ENCODE measurements at regions not wholly inside any gene's neighbourhood (a gene's known extent, or its start where the extent isn't known, plus 50 kb on each side); places are given as distances from the start of the nearest gene placed in this dataset.

DNA sequence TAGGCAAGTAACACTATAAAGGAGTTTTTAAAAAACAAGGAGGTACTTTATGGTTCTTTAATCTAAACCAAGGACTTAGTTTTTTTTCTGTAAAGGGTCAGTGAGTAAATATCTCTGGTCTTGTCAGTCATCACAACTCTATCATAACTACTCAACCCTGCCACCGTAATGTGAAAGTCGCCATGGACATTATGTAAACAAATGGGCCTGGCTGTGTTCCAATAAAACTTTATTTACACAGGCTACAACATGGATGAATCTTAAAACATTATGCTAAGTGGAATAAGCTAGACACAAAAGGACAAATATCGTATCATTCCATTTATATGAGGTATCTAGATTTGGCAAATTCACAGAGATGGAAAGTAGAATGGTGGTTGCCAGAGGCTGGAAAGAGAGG is 60.8 kb upstream of the SP4 start:
- Histone ChIP-seq H3K27me3 (ENCODE audit: control insufficient read depth in 2 of 2, insufficient read depth in 2 of 2, low read length in 2 of 2) (no peaks in the 10 kb centered on the region), H3K79me2 (ENCODE audit: control insufficient read depth, insufficient read depth, low read length) (no peaks in the 10 kb centered on the region), H3K9me1 (replicated peaks; ENCODE audit: control insufficient read depth, extremely low read depth, insufficient read depth, low read length) (no peaks in the 10 kb centered on the region), H3K4me2 (ENCODE audit: insufficient read depth, low read length) (no peak overlapping the region), H3K4me3 (replicated peaks in 1 of 3; ENCODE audit: insufficient read depth in 1 of 3, low read depth in 1 of 3, low read length in 3 of 3) (no peak overlapping the region), H3K4me1 (ENCODE audit: control insufficient read depth, extremely low read depth, insufficient read depth, low read length) (peaks cover 17% of the 10 kb centered on the region), H3K27ac (ENCODE audit: insufficient read depth, low read depth, low read length) (peak overlapping the region; percentile 58), H3K36me3 (ENCODE audit: control insufficient read depth in 2 of 2, extremely low read depth in 1 of 2, insufficient read depth in 2 of 2, low read length in 2 of 2) (no peaks in the 10 kb centered on the region), H4K20me1 (replicated peaks; ENCODE audit: control insufficient read depth, extremely low read depth, insufficient read depth, low read length) (no peaks in the 10 kb centered on the region), H3K9ac (replicated peaks; ENCODE audit: extremely low read depth, insufficient read depth, low read length) (no peak overlapping the region), H3K9me3 (replicated peaks; ENCODE audit: control insufficient read depth, insufficient read depth, low read length) (no peaks in the 10 kb centered on the region), H2AFZ (ENCODE audit: low read depth, low read length) (peak overlapping the region; percentile 8)
- BruUV-seq (replicated peaks): no TSS peak
- dilution Hi-C loops (cut with MboI; ENCODE audit: extremely low pct_ligation_motif_present, low sequenced_read_pairs): no loop called here
- TF ChIP-seq POLR2A (IDR thresholded peaks at IDR 0.05; ENCODE audit: low read depth, low read length) (no peak), MYC (IDR thresholded peaks at IDR 0.05; ENCODE audit: low read depth, low read length) (no peak), POLR2AphosphoS5 (IDR thresholded peaks at IDR 0.05; ENCODE audit: insufficient read depth, low read depth, low read length) (no peak), JUN (IDR thresholded peaks at IDR 0.05; ENCODE audit: borderline replicate concordance, insufficient read depth, insufficient read length, low read depth) (no peak), GATA2 (IDR thresholded peaks at IDR 0.05; ENCODE audit: insufficient read depth, insufficient read length, low read depth, low read length) (no peak), FOS (IDR thresholded peaks at IDR 0.05; ENCODE audit: borderline replicate concordance, insufficient read depth, low read length) (no peak), EZH2 (IDR thresholded peaks at IDR 0.05; ENCODE audit: borderline replicate concordance, low read depth, low read length, severe bottlenecking) (no peak)
- TF ChIP-seq, protein P1, sequence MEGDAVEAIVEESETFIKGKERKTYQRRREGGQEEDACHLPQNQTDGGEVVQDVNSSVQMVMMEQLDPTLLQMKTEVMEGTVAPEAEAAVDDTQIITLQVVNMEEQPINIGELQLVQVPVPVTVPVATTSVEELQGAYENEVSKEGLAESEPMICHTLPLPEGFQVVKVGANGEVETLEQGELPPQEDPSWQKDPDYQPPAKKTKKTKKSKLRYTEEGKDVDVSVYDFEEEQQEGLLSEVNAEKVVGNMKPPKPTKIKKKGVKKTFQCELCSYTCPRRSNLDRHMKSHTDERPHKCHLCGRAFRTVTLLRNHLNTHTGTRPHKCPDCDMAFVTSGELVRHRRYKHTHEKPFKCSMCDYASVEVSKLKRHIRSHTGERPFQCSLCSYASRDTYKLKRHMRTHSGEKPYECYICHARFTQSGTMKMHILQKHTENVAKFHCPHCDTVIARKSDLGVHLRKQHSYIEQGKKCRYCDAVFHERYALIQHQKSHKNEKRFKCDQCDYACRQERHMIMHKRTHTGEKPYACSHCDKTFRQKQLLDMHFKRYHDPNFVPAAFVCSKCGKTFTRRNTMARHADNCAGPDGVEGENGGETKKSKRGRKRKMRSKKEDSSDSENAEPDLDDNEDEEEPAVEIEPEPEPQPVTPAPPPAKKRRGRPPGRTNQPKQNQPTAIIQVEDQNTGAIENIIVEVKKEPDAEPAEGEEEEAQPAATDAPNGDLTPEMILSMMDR (IDR thresholded peaks at IDR 0.05; ENCODE audit: extremely low read depth in 1 of 2, insufficient read depth in 1 of 2, low read depth in 1 of 2, low read length in 2 of 2): no peak
- TF ChIP-seq, protein P2, sequence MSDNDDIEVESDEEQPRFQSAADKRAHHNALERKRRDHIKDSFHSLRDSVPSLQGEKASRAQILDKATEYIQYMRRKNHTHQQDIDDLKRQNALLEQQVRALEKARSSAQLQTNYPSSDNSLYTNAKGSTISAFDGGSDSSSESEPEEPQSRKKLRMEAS (IDR thresholded peaks at IDR 0.05; ENCODE audit: insufficient read depth, insufficient read length): no peak
- intact Hi-C loops (cut with micrococcal nuclease): no loop called here
- ChIA-PET CTCF (interaction anchor here (1.8 kb wide), 1 partner anchor 17 kb away, joined by 4 read pairs; no protein-coding TSS in a partner anchor), POLR2A (no interaction called here)
- FAIRE-seq (no peak), DNase-seq (ENCODE audit: low read depth, low spot score) (peak; percentile 56)

All from endothelial cell of umbilical vein (primary cell).